HepG2 (cell line): ENCODE measurements at regions not wholly inside any gene's neighbourhood (a gene's known extent, or its start where the extent isn't known, plus 50 kb on each side); places are given as distances from the start of the nearest gene placed in this dataset.

ENCODE experiments used
- ATAC-seq: fragments of 200-7000 bp; cut with Tn5 transposase; 3 replicates; pipeline ENCODE4 v1.9.1; 2020; ENCODE audit warnings: mild to moderate bottlenecking, moderate library complexity
- BruUV-seq: library from RNA; stranded (reverse); fragments of 400-500 nt; replicated peaks from 2 replicates; lab custom pipeline; 2021; lab: Mats Ljungman, UMichigan
- CTCF ChIA-PET: fragments of 300-600 bp; formaldehyde crosslinking; extraction: SDS; loops from one replicate; lab custom pipeline; 2021; ENCODE audit warnings: low total read pairs, inconsistent platforms, low intra/inter-chr PET ratio; lab: Yijun Ruan, JAX
- POLR2A ChIA-PET: fragments of 350-600 bp; sonication (Branson Sonifier 250); formaldehyde crosslinking; loops from one replicate; lab custom pipeline; 2020; ENCODE audit warnings: antibody characterized with exemption, inconsistent platforms; lab: Yijun Ruan, JAX
- DNase-seq: peaks from one replicate; pipeline ENCODE4 v3.0.0-alpha.2; 2015; ENCODE audit warnings: low spot score
- FAIRE-seq: peaks from 3 replicates; lab custom pipeline; 2011; peaks lifted over from hg19 to GRCh38; lab: Jason Lieb, UNC
- H2AFZ ChIP-seq: one replicate; pipeline ENCODE4 v1.6.1; 2011; ENCODE audit warnings: low read length, inconsistent platforms
- H3K27ac ChIP-seq: fragments of 300-600 bp; 3 replicates; pipeline ENCODE4 v1.8.0; 2011; ENCODE audit warnings: mixed run types, mild to moderate bottlenecking, mixed read lengths, low read length, inconsistent platforms; ENCODE audit not compliant: insufficient read depth; ENCODE audit errors: extremely low read length
- H3K27me3 ChIP-seq, 2 experiments: fragments of 200-600 bp in 1 of 2; 2 replicates in 1 of 2; 3 replicates in 1 of 2; pipeline versions ENCODE4 v1.6.0 to v1.8.0; 2011; ENCODE audit warnings: low read length in 2 of 2, mild to moderate bottlenecking in 2 of 2, moderate library complexity in 2 of 2, inconsistent platforms in 1 of 2; ENCODE audit not compliant: insufficient read depth in 2 of 2, control insufficient read depth in 1 of 2
- H3K36me3 ChIP-seq, 2 experiments: fragments of 200-600 bp in 1 of 2; replicated peaks in 1 of 2; 2 replicates in 1 of 2; 3 replicates in 1 of 2; pipeline versions ENCODE4 v1.5.1 to v1.8.0; 2011; ENCODE audit warnings: low read length in 2 of 2, inconsistent platforms in 1 of 2; ENCODE audit not compliant: insufficient read depth in 2 of 2, control insufficient read depth in 1 of 2
- H3K4me1 ChIP-seq: 2 replicates; pipeline ENCODE4 v1.5.1; 2012; ENCODE audit warnings: low read length, inconsistent platforms; ENCODE audit not compliant: insufficient read depth
- H3K4me2 ChIP-seq: 2 replicates; pipeline ENCODE4 v1.6.0; 2011; ENCODE audit warnings: low read depth, low read length, inconsistent platforms
- H3K4me3 ChIP-seq, 3 experiments: fragments of 200-600 bp in 1 of 3; sonication (generic), shearing (Covaris generic) in 1 of 3; replicated peaks in 1 of 3; 2 replicates each; pipeline ENCODE4 v1.5.1; 2011 to 2016; ENCODE audit warnings: low read length in 3 of 3, inconsistent platforms in 2 of 3, low read depth in 2 of 3, mild to moderate bottlenecking in 2 of 3, control low read depth in 1 of 3, mixed read lengths in 1 of 3; ENCODE audit not compliant: insufficient read depth in 1 of 3
- H3K79me2 ChIP-seq: one replicate; pipeline ENCODE4 v1.6.1; 2011; ENCODE audit warnings: low read length, inconsistent platforms; ENCODE audit not compliant: insufficient read depth
- H3K9ac ChIP-seq: 2 replicates; pipeline ENCODE4 v1.6.0; 2011; ENCODE audit warnings: mild to moderate bottlenecking, low read depth, low read length, inconsistent platforms; ENCODE audit not compliant: insufficient read depth
- H3K9me3 ChIP-seq: 2 replicates; pipeline ENCODE4 v1.5.1; 2012; ENCODE audit warnings: mild to moderate bottlenecking, low read length
- H4K20me1 ChIP-seq: 2 replicates; pipeline ENCODE4 v1.6.0; 2011; ENCODE audit warnings: inconsistent platforms, mild to moderate bottlenecking, low read length, moderate library complexity; ENCODE audit not compliant: insufficient read depth
- IRF1 ChIP-seq: sonication (generic); formaldehyde crosslinking; IDR thresholded peaks from 2 replicates; pipeline ENCODE4 v1.4.0; 2020; ENCODE audit warnings: low read depth, mild to moderate bottlenecking, missing genetic modification reagents
- KDM3A ChIP-seq: IDR thresholded peaks from 2 replicates; pipeline ENCODE4 v1.6.1; 2018; ENCODE audit warnings: low read depth, missing compliant biosample characterization
- RFXAP ChIP-seq: sonication (generic); formaldehyde crosslinking; IDR thresholded peaks from 2 replicates; pipeline ENCODE4 v1.4.0; 2020; ENCODE audit warnings: missing genetic modification reagents, borderline replicate concordance
- SP140L ChIP-seq: sonication (generic); formaldehyde crosslinking; IDR thresholded peaks from 2 replicates; pipeline ENCODE4 v1.4.0; 2020; ENCODE audit warnings: missing genetic modification reagents, borderline replicate concordance
- ZFP36L2 ChIP-seq: sonication (generic); formaldehyde crosslinking; IDR thresholded peaks from 2 replicates; pipeline ENCODE4 v1.4.0; 2020; ENCODE audit warnings: missing genetic modification reagents
- ZNF205 ChIP-seq: IDR thresholded peaks from 2 replicates; pipeline ENCODE4 v1.6.1; 2018; ENCODE audit warnings: missing biosample characterization, missing genetic modification reagents
- ZNF775 ChIP-seq: sonication (generic); formaldehyde crosslinking; IDR thresholded peaks from 2 replicates; pipeline ENCODE4 v1.4.0; 2020; ENCODE audit warnings: missing genetic modification reagents, mild to moderate bottlenecking, moderate library complexity, borderline replicate concordance
- WGBS: methylation state at CpG from one replicate; pipeline ENCODE4 v1.1.6; 2017; ENCODE audit warnings: low lambda C conversion rate; 5-methylcytosine and 5-hydroxymethylcytosine counted together
- in situ Hi-C: cut with HindIII; loops from 2 replicates; pipeline ENCODE4 v1.10.0; 2017; ENCODE audit warnings: low pct_unique_long_range_greater_than_20kb; ENCODE audit not compliant: extremely low pct_ligation_motif_present
- intact Hi-C: fragments of 100-400 bp; cut with micrococcal nuclease; formaldehyde crosslinking; loops from one replicate; pipeline ENCODE4 v1.10.0; 2022; ENCODE audit not compliant: unreplicated experiment

- ChIA-PET POLR2A (no interaction called here), CTCF (no interaction called here)
- Histone ChIP-seq H4K20me1 (no peaks in the 10 kb centered on the region), H3K4me1 (no peaks in the 10 kb centered on the region), H3K9ac (no peak overlapping the region), H3K36me3 (no peaks in the 10 kb centered on the region), H3K27ac (no peak overlapping the region), H2AFZ (no peak overlapping the region), H3K27me3 (peaks cover 0 to 4% of the 10 kb centered on the region in 2 experiments; a peak in 1 of 5 replicates), H3K9me3 (peaks cover 43% of the 10 kb centered on the region)
- no peak for ATAC-seq
- no TSS peak for BruUV-seq
- in situ Hi-C loops = no loop called here
- DNase-seq = no peak
- TF ChIP-seq KDM3A (CRISPR knock-in tag) (no peak), ZFP36L2 (CRISPR knock-in tag) (no peak), ZNF205 (CRISPR knock-in tag) (no peak), IRF1 (CRISPR knock-in tag) (no peak), SP140L (CRISPR knock-in tag) (no peak)
- TF ChIP-seq, all 625 proteins: peak for 0
- intact Hi-C loops = no loop called here
- no peak overlapping the region for H3K4me2 ChIP-seq
- no peak for FAIRE-seq
- WGBS = 80% methylated on average over 7 of the region's 7 CpGs
- no peak overlapping the region for H3K4me3 ChIP-seq
- H3K79me2 ChIP-seq = no peaks in the 10 kb centered on the region
Measured at GRCh38 chr13:21942061-21942460, 271.2 kb downstream of the FGF9 start.

- TF ChIP-seq RFXAP (CRISPR knock-in tag) (no peak), ZNF775 (CRISPR knock-in tag) (no peak)
- FAIRE-seq (no peak), ATAC-seq (no peak), DNase-seq (no peak)
- H3K36me3 ChIP-seq = no peaks in the 10 kb centered on the region
- ChIA-PET POLR2A (no interaction called here), CTCF (no interaction called here)
- intact Hi-C loops (no loop called here), in situ Hi-C loops (no loop called here)
- no peak overlapping the region for H3K4me2 ChIP-seq
- peaks cover 43% of the 10 kb centered on the region for H3K9me3 ChIP-seq
- no peak overlapping the region for H3K9ac ChIP-seq
- H2AFZ ChIP-seq = no peak overlapping the region
- no peaks in the 10 kb centered on the region; a peak in 1 of 5 replicates for H3K27me3 ChIP-seq
- no TSS peak for BruUV-seq
- no peaks in the 10 kb centered on the region for H3K79me2 ChIP-seq
- no peak overlapping the region for H3K4me3 ChIP-seq
- no peaks in the 10 kb centered on the region for H3K4me1 ChIP-seq
- H3K27ac ChIP-seq = no peak overlapping the region
- H4K20me1 ChIP-seq = no peaks in the 10 kb centered on the region
Measured at GRCh38 chr13:21944610-21945009, 273.7 kb downstream of the FGF9 start.
